ENCODE measurements at regions not wholly inside any gene's neighbourhood (a gene's known extent, or its start where the extent isn't known, plus 50 kb on each side); places are given as distances from the start of the nearest gene placed in this dataset.
"Not testable (repeated sequence)": the region's sequence is repeated elsewhere in the genome, so short reads cannot be mapped to it uniquely, and the experiment has no call there.

GRCh38 chr3:144487011-144487410 is 515.4 kb downstream of the DIPK2A start:
- H3K4me3 ChIP-seq (replicated peaks; ENCODE audit: low read depth, low read length): no peak overlapping the region
- no peak for TF ChIP-seq CTCF (IDR thresholded peaks at IDR 0.05; ENCODE audit: low read depth, low read length, missing control alignments)
- no peak for DNase-seq (ENCODE audit: extremely low read depth, low read depth)

GRCh38 chr3:144488927-144489326 is 517.3 kb downstream of the DIPK2A start:
- no peak for TF ChIP-seq CTCF (IDR thresholded peaks at IDR 0.05; ENCODE audit: low read depth, low read length, missing control alignments)
- no peak overlapping the region for H3K4me3 ChIP-seq (replicated peaks; ENCODE audit: low read depth, low read length)
- no peak for DNase-seq (ENCODE audit: extremely low read depth, low read depth)

GRCh38 chr3:144491333-144491732 is 519.7 kb downstream of the DIPK2A start:
- H3K4me3 ChIP-seq (replicated peaks; ENCODE audit: low read depth, low read length): no peak overlapping the region
- no peak for TF ChIP-seq CTCF (IDR thresholded peaks at IDR 0.05; ENCODE audit: low read depth, low read length, missing control alignments)
- peak; percentile 2 for DNase-seq (ENCODE audit: extremely low read depth, low read depth)

DNA sequence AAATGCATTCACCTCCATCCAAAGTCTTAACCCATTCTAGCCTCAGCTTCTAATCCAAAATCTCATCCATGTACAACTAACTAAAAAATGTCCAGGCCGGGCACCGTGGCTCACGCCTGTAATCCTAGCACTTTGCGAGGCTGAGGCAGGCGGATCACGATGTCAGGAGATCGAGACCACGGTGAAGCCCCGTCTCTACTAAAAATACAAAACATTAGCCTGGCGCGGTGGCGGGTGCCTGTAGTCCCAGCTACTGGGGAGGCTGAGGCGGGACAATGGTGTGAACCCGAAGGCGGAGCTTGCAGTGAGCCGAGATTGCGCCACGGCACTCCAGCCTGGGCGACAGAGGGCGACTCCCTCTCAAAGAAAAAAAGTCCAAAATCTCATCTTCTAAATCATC is 523.0 kb downstream of the DIPK2A start:
- not testable (repeated sequence) for H3K4me3 ChIP-seq (replicated peaks; ENCODE audit: low read depth, low read length)

GRCh38 chr3:144496141-144496835 is 524.7 kb downstream of the DIPK2A start:
- DNase-seq (ENCODE audit: extremely low read depth, low read depth): no peak
- no peak for TF ChIP-seq CTCF (IDR thresholded peaks at IDR 0.05; ENCODE audit: low read depth, low read length, missing control alignments)
- H3K4me3 ChIP-seq (replicated peaks; ENCODE audit: low read depth, low read length): no peak overlapping the region

More for the DNA sequence above, 523.0 kb downstream of the DIPK2A start:
- not testable (repeated sequence) for DNase-seq (ENCODE audit: extremely low read depth, low read depth)

- H3K4me3 ChIP-seq (replicated peaks; ENCODE audit: low read depth, low read length): no peak overlapping the region
- TF ChIP-seq CTCF (IDR thresholded peaks at IDR 0.05; ENCODE audit: low read depth, low read length, missing control alignments): no peak
- no peak for DNase-seq (ENCODE audit: extremely low read depth, low read depth)
Observed at GRCh38 chr3:144497452-144497851, 525.8 kb downstream of the DIPK2A start.

DNA sequence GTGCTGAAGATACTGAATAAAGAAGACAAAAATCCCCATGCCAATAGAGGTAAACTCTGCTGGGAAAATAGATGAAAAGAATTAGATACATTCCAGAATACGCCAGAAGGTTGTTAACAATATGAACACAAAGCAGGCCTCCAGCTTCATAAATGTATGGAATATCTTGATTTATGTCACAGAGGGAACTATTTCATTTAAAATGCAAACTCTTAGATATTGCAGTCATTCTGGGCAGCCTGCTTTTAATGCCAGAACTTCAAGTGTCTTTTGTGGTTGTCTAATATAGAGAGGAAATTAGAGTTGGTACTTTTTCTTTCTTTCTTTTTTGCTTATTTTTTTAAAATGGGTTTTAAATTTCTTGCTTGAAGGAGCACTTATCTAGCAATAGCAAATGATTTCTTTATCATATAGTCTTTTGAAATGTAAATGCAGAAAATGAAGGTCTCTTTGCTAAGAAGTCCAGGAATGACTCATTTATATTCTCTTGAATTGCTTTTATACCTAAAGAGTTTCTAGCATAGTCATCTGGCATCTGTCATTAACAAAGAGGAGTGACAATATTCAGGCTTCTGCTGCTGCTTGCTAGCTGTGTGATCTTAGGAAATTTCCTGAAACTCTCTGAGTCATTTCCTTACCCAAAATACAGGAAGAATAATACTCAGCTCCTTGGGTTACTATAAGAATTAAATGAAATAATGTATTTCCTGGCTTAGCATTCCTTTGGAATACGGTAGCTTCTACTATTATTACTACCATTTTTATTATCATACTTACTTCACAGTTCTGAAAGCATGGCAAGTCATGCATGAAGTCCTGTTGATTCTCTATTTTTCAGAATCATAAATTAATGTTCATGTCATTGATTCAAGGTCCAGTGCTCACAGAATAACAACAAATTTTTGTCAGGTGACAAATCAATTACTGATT is 527.6 kb downstream of the DIPK2A start:
- TF ChIP-seq CTCF (IDR thresholded peaks at IDR 0.05; ENCODE audit: low read depth, low read length, missing control alignments): no peak
- H3K4me3 ChIP-seq (replicated peaks; ENCODE audit: low read depth, low read length): no peak overlapping the region
- DNase-seq (ENCODE audit: extremely low read depth, low read depth): no peak
